ENCODE measurements at regions not wholly inside any gene's neighbourhood (a gene's known extent, or its start where the extent isn't known, plus 50 kb on each side); places are given as distances from the start of the nearest gene placed in this dataset.
"Not testable (repeated sequence)": the region's sequence is repeated elsewhere in the genome, so short reads cannot be mapped to it uniquely, and the experiment has no call there.

DNA sequence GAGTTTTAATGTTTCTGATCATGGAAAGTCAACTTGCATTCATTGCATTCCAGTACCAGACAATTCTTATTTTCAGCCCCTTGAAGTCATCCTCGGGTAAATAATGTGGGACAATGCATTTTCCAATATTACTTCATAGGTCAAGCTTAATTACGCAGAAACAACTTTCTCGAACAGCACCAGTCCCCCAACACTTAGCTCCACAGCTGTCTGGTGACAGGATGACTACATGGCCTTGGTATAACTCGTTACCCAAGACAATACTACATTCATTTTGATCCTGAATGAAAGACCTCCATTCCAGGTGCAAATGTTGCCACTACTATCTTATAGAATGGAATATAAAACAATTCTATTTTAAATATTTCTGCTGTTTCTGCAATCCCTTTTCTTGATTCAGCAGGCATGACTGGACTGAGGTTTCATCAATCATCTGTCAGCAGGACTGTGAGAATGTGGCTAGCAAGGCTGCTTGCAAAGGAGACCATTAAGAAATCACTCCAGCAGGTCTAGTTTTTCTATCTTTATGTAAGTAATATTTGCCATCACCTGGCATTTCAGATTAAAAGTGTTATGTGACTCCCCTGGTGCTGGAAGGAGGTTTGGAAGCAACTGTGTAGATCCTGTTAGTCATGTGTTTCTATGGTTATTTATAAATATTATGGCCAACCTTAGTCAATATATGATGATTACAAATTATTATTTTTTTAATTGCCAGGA lies 147.9 kb downstream of the HAO1 start:
- no peak for DNase-seq (ENCODE audit: low spot score)

DNA sequence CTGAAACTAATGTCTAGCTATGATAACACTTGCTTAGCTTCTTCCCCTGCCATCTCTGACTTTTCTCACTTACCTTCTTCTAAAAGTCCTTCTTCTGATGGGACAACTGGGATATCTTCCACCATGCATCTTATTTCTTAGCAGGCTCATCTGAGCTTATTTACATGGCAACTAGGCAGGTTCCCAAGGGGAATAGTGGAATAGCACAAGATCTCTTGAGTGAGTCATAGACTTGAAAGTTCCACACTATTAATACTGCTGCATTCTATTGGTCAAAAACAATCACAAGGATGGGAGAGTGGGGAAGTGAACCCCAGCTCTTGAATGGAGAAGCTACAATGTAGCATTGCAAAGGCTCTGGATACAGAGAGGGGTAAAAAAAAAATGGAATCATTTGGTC lies 142.1 kb downstream of the HAO1 start:
- DNase-seq (ENCODE audit: low spot score), result no peak

DNA sequence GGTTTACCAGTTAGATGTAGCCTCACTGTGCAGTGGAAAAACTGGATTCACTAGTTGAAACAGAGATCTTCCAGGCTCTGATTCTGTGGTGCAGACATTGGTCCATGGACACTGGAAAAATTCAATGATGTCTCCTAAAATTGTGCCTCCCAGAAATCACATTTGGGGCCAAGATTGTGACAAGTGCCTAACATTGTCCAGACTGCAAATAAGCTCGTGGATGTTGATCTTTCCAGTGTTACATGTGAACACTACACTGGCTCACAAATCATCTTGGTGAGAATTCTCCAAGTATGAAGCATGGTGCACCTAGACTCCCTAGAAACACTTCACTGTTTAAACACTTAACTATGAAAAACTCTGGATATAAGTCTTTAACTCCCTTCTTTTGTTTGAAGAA lies 140.4 kb downstream of the HAO1 start:
- DNase-seq (ENCODE audit: low spot score), result no peak

DNA sequence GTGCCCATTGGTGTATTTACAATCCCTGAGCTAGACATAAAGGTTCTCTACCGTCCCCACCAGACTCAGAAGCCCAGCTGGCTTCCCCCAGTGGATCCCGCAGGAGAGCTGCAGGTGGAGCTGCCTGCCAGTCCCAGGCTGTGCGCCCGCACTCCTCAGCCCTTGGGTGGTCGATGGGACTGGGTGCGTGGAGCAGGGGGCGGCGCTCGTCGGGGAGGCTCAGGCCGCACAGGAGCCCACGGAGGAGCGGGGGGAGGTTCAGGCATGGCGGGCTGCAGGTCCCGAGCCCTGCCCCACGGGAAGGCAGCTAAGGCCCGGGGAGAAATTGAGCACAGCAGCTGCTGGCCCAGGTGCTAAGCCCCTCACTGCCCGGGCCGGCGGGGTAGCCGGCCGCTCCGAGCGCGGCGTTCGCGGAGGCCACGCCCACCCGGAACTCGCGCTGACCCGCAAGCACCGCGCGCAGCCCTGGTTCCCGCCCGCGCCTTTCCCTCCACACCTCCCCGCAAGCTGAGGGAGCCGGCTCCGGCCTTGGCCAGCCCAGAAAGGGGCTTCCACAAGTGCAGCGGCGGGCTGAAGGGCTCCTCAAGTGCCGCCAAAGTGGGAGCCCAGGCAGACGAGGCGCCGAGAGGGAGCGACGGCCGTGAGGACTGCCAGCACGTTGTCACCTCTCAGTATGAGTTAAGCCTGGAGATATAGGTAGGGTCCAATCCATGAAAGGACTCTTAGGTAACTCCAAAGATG lies 136.7 kb downstream of the HAO1 start:
- not testable (repeated sequence) for DNase-seq (ENCODE audit: low spot score)

DNA sequence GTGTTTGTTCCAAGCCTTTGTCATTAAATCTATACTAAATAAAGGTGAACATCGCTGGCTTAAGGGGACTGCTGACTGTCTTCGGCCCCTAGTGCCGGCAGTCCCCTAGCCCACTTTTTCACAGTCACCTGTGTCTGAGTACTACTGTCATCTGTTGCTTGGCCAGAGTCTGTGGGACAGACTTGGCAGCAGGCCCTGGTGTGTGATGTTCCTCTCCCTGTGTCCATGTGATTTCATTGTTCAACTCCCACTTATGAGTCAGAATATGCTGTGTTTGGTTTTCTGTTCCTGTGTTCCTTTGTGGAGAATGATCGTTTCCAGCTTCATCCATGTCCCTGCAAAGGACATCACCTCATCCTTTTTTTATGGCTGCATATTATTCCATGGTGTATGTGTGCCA lies 133.4 kb downstream of the HAO1 start:
- DNase-seq (ENCODE audit: low spot score), result no peak

DNA sequence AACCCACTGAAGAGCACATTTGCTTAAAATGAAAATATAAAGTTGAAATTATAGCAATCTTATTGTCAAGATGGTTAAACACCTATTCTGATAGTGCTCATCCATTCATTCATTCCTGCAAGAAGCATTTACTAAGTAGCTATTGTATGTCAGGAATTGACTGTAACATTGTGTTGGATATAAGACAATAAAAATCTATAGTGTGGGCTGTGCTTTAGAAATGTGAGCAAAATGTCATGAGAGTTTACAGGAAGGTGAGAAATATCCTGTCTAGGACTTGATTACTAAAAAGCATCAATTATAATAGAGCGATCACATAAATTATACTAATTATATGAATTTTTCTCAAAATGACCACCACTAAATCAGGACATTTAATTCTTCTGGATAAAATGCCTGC lies 123.0 kb downstream of the HAO1 start:
- DNase-seq (ENCODE audit: low spot score), result no peak

DNA sequence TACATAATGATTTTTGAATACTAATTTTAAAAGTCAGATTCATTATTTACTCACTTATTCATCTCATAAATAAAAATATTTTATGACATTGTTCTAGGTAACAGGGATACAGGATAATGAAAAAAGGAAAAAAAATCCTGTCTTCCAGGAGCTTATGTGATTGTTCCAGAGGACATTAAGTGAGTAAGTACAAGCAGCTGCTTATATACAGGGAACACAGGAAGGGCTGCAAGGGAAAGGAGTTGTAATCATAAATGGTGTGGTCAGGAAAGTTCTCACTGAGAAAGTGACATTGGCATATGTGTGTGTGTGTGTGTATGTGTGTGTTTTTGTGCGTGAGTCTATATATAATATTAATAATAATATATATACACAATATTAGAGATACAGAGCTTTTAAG lies 121.8 kb downstream of the HAO1 start:
- DNase-seq (ENCODE audit: low spot score), result no peak

DNA sequence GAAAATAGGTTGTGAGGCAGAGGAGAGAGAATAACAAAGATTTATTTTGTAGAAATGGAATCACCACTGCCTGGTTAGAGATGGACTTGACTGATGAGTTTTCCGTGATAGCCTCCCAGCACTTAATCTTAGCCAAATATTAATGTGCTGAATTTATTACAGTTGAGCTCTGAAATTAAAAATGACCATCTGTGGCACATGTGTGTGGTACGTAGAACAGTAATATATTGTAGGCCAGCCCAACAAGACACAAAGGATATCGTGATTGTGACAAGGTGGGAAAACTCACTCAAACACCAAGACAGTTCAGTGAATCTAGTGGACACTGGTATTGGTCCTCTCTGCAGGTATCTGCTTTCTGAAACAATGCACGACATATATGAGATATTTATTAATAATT lies 119.4 kb downstream of the HAO1 start:
- DNase-seq (ENCODE audit: low spot score), result no peak

DNA sequence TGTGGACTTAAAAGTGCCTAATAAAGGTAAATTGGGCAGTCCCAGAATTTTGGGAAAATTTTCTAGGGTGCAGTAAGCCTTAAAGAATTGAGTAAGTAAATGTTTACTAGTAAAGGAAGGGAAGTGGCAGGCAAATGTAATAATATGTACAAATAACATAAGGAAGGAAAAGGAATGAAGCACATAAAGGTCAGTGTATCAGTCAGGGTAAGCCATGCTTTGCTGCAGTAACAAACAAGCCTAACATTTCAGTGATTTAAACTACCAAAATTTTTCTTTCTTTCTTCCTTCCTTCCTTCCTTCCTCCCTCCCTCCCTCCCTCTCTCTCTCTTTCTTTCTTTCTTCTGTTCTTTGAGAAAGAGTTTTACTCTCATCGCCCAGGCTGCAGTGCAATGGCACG lies 117.5 kb downstream of the HAO1 start:
- no peak for DNase-seq (ENCODE audit: low spot score)

DNA sequence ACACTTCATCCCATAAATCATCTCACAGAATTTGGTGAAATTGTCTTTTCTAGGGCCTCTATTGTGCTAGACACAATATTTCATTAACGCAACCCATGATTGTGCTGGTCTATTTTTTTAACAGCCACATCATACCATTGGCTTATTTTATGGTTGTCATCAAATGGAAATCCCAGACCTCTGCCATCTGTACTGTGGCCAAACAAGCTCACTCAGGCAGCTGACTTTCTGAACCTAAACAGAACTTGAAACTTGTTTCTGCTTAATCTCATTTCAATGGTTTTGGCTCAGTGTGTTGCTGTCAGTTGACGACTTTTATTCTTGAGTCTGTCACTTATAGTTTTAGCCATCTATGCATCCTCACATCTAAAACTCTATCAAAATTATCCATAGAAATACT lies 111.8 kb downstream of the HAO1 start:
- no peak for DNase-seq (ENCODE audit: low spot score)

DNA sequence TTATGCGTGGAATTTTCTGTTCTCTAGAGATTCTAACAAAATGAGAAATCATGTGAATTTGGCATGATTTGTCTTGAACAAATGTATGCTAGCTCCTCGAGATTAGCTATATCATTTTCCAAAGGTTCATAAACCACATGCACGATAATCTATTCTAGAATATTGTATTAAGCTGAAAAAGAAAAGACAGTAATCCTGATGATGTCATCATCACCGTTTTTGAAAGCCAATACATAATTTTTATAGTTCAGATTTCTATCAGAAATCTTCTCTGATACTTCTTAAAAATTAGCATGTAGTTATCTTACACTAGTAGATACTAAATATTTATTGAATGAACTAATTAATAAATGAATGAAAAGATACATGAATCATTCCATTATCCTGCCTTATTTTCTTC lies 111.2 kb downstream of the HAO1 start:
- DNase-seq (ENCODE audit: low spot score), result no peak

DNA sequence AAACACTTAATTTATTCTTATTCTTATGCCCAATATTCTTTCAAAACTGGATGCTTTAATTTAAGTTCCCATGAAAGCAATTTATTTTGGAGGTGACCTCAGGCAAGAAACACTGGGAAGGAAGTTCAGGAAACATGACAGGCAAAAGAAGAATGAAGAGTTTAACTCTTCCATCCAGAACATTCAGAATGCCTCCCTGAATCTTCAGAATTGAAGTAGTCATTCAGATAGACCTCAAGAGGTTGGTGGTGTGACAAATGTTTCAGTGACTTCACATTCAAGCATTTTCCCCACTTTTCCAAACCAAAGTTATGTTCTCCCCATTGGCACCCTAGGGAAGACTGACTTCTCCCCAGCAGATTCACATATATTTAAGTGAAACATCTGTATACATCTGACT lies 110.5 kb downstream of the HAO1 start:
- no peak for DNase-seq (ENCODE audit: low spot score)
